Mucosa of descending colon (tissue), 3 donors: ENCODE measurements at regions not wholly inside any gene's neighbourhood (a gene's known extent, or its start where the extent isn't known, plus 50 kb on each side); places are given as distances from the start of the nearest gene placed in this dataset.

ENCODE experiments used
- ATAC-seq: fragments of 200-7000 bp; cut with Tn5 transposase; one replicate; pipeline ENCODE4 v1.9.1; 2020; ENCODE audit warnings: mild to moderate bottlenecking, moderate library complexity
- DNase-seq, 3 donors: peaks; one replicate each; pipeline ENCODE4 v3.0.0-alpha.2; 2020
- H3K36me3 ChIP-seq: fragments of 200-600 bp; one replicate; pipeline ENCODE4 v1.8.0; 2021; ENCODE audit warnings: low read depth, mild to moderate bottlenecking
- H3K4me1 ChIP-seq: fragments of 200-600 bp; one replicate; pipeline ENCODE4 v1.8.0; 2021; ENCODE audit warnings: low read depth, mild to moderate bottlenecking
- H3K4me3 ChIP-seq: fragments of 200-600 bp; one replicate; pipeline ENCODE4 v1.8.0; 2021; ENCODE audit warnings: mild to moderate bottlenecking
- H3K9me3 ChIP-seq: fragments of 200-600 bp; one replicate; pipeline ENCODE4 v1.8.0; 2021; ENCODE audit warnings: mild to moderate bottlenecking
- CTCF ChIP-seq: fragments of 200-600 bp; IDR thresholded peaks from one replicate; pipeline ENCODE4 v1.8.0; 2022; ENCODE audit warnings: antibody characterized with exemption, mild to moderate bottlenecking
- intact Hi-C, 2 donors: fragments of 100-400 bp; cut with DNase I in 1 of 2; cut with micrococcal nuclease in 1 of 2; formaldehyde crosslinking; loops; one replicate each; pipeline versions ENCODE4 v1.11.0 to v1.11.1; 2022; cut with DNase I, micrococcal nuclease
- donor health status: DM: no; HTN: no; CAD: no; lungs with moderate emphysema.
- donor health status: DM: no; HTN: no; CAD: no.
- donor health status: DM: no; HTN: yes; CAD: no.

- no peaks in the 10 kb centered on the region for H3K9me3 ChIP-seq
- H3K4me1 ChIP-seq = peaks cover 8% of the 10 kb centered on the region
- ATAC-seq (no peak), DNase-seq (no peak)
- H3K4me3 ChIP-seq = no peak overlapping the region
- intact Hi-C loops = no loop called here
- no peak for TF ChIP-seq CTCF
- H3K36me3 ChIP-seq = no peaks in the 10 kb centered on the region
Observed at GRCh38 chr11:11215058-11215815, 137.8 kb downstream of the CSNK2A3 start.

GRCh38 chr11:11213117-11213516 is 139.9 kb downstream of the CSNK2A3 start:
- Histone ChIP-seq H3K9me3 (no peaks in the 10 kb centered on the region), H3K4me1 (no peaks in the 10 kb centered on the region), H3K36me3 (no peaks in the 10 kb centered on the region), H3K4me3 (no peak overlapping the region)
- DNase-seq (no peak), ATAC-seq (no peak)
- intact Hi-C loops = no loop called here
- TF ChIP-seq CTCF = no peak

- DNase-seq (no peak), ATAC-seq (no peak)
- no peak for TF ChIP-seq CTCF
- Histone ChIP-seq H3K4me3 (no peak overlapping the region), H3K9me3 (no peaks in the 10 kb centered on the region), H3K36me3 (no peaks in the 10 kb centered on the region), H3K4me1 (no peaks in the 10 kb centered on the region)
- intact Hi-C loops = no loop called here
Observed at GRCh38 chr11:11211888-11212287, 141.2 kb downstream of the CSNK2A3 start.

- no peak overlapping the region for H3K4me3 ChIP-seq
- ATAC-seq (no peak), DNase-seq (no peak)
- no peaks in the 10 kb centered on the region for H3K9me3 ChIP-seq
- H3K4me1 ChIP-seq = no peaks in the 10 kb centered on the region
- TF ChIP-seq CTCF = no peak
- H3K36me3 ChIP-seq = no peaks in the 10 kb centered on the region
- intact Hi-C loops = no loop called here
Observed at GRCh38 chr11:11211186-11211585, 141.9 kb downstream of the CSNK2A3 start.

GRCh38 chr11:11210446-11210845 is 142.6 kb downstream of the CSNK2A3 start:
- intact Hi-C loops = no loop called here
- DNase-seq (no peak), ATAC-seq (no peak)
- Histone ChIP-seq H3K4me3 (no peak overlapping the region), H3K9me3 (no peaks in the 10 kb centered on the region), H3K36me3 (no peaks in the 10 kb centered on the region), H3K4me1 (no peaks in the 10 kb centered on the region)
- no peak for TF ChIP-seq CTCF

GRCh38 chr11:11209967-11210366 is 143.1 kb downstream of the CSNK2A3 start:
- ATAC-seq (no peak), DNase-seq (no peak)
- no peaks in the 10 kb centered on the region for H3K9me3 ChIP-seq
- no peak overlapping the region for H3K4me3 ChIP-seq
- intact Hi-C loops = no loop called here
- H3K36me3 ChIP-seq = no peaks in the 10 kb centered on the region
- no peak for TF ChIP-seq CTCF
- no peaks in the 10 kb centered on the region for H3K4me1 ChIP-seq
